PC-3 (cell line): ENCODE measurements at regions not wholly inside any gene's neighbourhood (a gene's known extent, or its start where the extent isn't known, plus 50 kb on each side); places are given as distances from the start of the nearest gene placed in this dataset.

ENCODE experiments used
- EZH2 ChIP-seq: fragments of 300-600 bp; sonication (generic); IDR thresholded peaks from one replicate; pipeline ENCODE4 v1.6.1; 2017; ENCODE audit warnings: antibody characterized with exemption, mild to moderate bottlenecking, low read length; ENCODE audit not compliant: unreplicated experiment
- EZH2phosphoT487 ChIP-seq: fragments of 300-600 bp; sonication (generic); IDR thresholded peaks from 2 replicates; pipeline ENCODE4 v1.6.1; 2018; ENCODE audit warnings: mild to moderate bottlenecking, antibody characterized with exemption, low read length, borderline replicate concordance
- TF ChIP-seq, protein P1 (sequence below): fragments of 300-600 bp; sonication (generic); conservative IDR thresholded peaks from 2 replicates; pipeline ENCODE4 v1.5.1; 2017; ENCODE audit warnings: antibody characterized with exemption, low read depth, mild to moderate bottlenecking, low read length

DNA sequence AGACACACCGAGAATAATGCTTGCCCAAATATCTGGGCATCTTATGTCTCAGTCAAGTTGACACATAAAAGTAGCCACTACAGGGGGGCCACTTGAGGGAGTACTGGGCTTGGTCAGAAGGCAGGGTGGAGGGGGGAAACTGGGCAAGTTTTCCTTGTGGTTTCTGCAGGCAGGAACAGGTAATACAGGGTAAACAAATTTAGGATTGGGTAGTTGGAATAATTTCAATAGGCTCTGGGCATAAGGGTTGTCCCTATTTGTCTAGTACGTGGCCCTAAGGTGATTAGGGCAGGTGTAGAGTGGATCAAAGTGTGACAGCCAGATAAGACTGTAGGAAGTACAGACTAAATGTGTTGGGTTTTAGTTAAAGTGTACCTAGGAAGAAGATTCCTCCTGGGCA is 353.1 kb downstream of the TLE4 start:
- TF ChIP-seq, protein P1, sequence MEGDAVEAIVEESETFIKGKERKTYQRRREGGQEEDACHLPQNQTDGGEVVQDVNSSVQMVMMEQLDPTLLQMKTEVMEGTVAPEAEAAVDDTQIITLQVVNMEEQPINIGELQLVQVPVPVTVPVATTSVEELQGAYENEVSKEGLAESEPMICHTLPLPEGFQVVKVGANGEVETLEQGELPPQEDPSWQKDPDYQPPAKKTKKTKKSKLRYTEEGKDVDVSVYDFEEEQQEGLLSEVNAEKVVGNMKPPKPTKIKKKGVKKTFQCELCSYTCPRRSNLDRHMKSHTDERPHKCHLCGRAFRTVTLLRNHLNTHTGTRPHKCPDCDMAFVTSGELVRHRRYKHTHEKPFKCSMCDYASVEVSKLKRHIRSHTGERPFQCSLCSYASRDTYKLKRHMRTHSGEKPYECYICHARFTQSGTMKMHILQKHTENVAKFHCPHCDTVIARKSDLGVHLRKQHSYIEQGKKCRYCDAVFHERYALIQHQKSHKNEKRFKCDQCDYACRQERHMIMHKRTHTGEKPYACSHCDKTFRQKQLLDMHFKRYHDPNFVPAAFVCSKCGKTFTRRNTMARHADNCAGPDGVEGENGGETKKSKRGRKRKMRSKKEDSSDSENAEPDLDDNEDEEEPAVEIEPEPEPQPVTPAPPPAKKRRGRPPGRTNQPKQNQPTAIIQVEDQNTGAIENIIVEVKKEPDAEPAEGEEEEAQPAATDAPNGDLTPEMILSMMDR, result no peak
- TF ChIP-seq EZH2 (no peak), EZH2phosphoT487 (no peak)
